Panc1 (cell line): ENCODE measurements at regions not wholly inside any gene's neighbourhood (a gene's known extent, or its start where the extent isn't known, plus 50 kb on each side); places are given as distances from the start of the nearest gene placed in this dataset.

Source experiments
- ATAC-seq: fragments of 200-7000 bp; cut with Tn5 transposase; 2 replicates; pipeline ENCODE4 v1.9.1; 2020; ENCODE audit warnings: mild to moderate bottlenecking, moderate library complexity
- BruUV-seq: library from RNA; stranded (reverse); fragments of 400-500 nt; replicated peaks from 2 replicates; lab custom pipeline; 2021; lab: Mats Ljungman, UMichigan
- CTCF ChIA-PET: fragments of 300-600 bp; sonication (Branson Sonifier 250); formaldehyde crosslinking; loops from one replicate; lab custom pipeline; 2022; ENCODE audit warnings: antibody characterized with exemption; lab: Charles Lee
- POLR2A ChIA-PET: fragments of 300-600 bp; sonication (Branson Sonifier 250); formaldehyde crosslinking; loops from one replicate; lab custom pipeline; 2022; ENCODE audit warnings: antibody characterized with exemption; lab: Charles Lee
- DNase-seq: peaks from one replicate; pipeline ENCODE4 v3.0.0-alpha.2; 2010; ENCODE audit warnings: low read depth, low spot score
- H3K27ac ChIP-seq: 2 replicates; pipeline ENCODE4 v1.5.1; 2011; ENCODE audit warnings: mild to moderate bottlenecking, low read length, inconsistent platforms
- H3K27me3 ChIP-seq: fragments of 200-500 bp; sonication (Bioruptor generic); 2 replicates; pipeline ENCODE4 v1.6.0; 2014; ENCODE audit warnings: low read length, inconsistent platforms; ENCODE audit not compliant: control insufficient read depth, insufficient read depth
- H3K36me3 ChIP-seq: fragments of 200-500 bp; sonication (Bioruptor generic); 2 replicates; pipeline ENCODE4 v1.5.1; 2014; ENCODE audit warnings: inconsistent platforms, mild to moderate bottlenecking, low read length, moderate library complexity; ENCODE audit not compliant: control insufficient read depth, insufficient read depth
- H3K4me1 ChIP-seq: 2 replicates; pipeline ENCODE4 v1.5.1; 2011; ENCODE audit warnings: inconsistent platforms, mild to moderate bottlenecking, low read length, moderate library complexity; ENCODE audit not compliant: control insufficient read depth, insufficient read depth
- H3K4me3 ChIP-seq, 2 experiments: 2 replicates each; pipeline ENCODE4 v1.5.1; 2011 to 2012; ENCODE audit warnings: low read depth in 2 of 2, low read length in 2 of 2, mild to moderate bottlenecking in 2 of 2, inconsistent platforms in 1 of 2, moderate library complexity in 1 of 2
- H3K9me3 ChIP-seq: fragments of 200-500 bp; sonication (Bioruptor generic); 2 replicates; pipeline ENCODE4 v1.5.1; 2014; ENCODE audit warnings: low read depth, mild to moderate bottlenecking, inconsistent platforms, low read length, moderate library complexity; ENCODE audit not compliant: control insufficient read depth, insufficient read depth
- CTCF ChIP-seq: fragments of 450-650 bp; IDR thresholded peaks from 2 replicates; pipeline ENCODE4 v1.5.1; 2017; ENCODE audit warnings: mild to moderate bottlenecking
- POLR2AphosphoS5 ChIP-seq: IDR thresholded peaks from 2 replicates; pipeline ENCODE4 v1.6.1; 2012; ENCODE audit warnings: mild to moderate bottlenecking, low read depth, low read length, moderate library complexity
- REST ChIP-seq, 2 experiments: IDR thresholded peaks; 2 replicates each; pipeline ENCODE4 v1.6.1; 2011 to 2012; ENCODE audit warnings: low read depth in 2 of 2, control low read depth in 1 of 2, low read length in 1 of 2, mild to moderate bottlenecking in 1 of 2, moderate library complexity in 1 of 2; ENCODE audit not compliant: insufficient read depth in 1 of 2
- SIN3A ChIP-seq: IDR thresholded peaks from 2 replicates; pipeline ENCODE4 v1.6.1; 2012; ENCODE audit warnings: low read depth, mild to moderate bottlenecking, low read length, moderate library complexity, borderline replicate concordance; ENCODE audit not compliant: insufficient read depth
- TCF7L2 ChIP-seq: IDR thresholded peaks from 2 replicates; pipeline ENCODE4 v1.6.1; 2011; ENCODE audit warnings: mild to moderate bottlenecking, low read depth, low read length, inconsistent platforms
- in situ Hi-C: cut with HindIII; loops from 2 replicates; pipeline ENCODE4 v1.10.0; 2016; ENCODE audit warnings: low sequenced_read_pairs, low pct_unique_long_range_greater_than_20kb
- intact Hi-C: fragments of 100-400 bp; cut with micrococcal nuclease; formaldehyde crosslinking; loops from one replicate; pipeline ENCODE4 v1.10.0; 2022; ENCODE audit not compliant: unreplicated experiment

DNA sequence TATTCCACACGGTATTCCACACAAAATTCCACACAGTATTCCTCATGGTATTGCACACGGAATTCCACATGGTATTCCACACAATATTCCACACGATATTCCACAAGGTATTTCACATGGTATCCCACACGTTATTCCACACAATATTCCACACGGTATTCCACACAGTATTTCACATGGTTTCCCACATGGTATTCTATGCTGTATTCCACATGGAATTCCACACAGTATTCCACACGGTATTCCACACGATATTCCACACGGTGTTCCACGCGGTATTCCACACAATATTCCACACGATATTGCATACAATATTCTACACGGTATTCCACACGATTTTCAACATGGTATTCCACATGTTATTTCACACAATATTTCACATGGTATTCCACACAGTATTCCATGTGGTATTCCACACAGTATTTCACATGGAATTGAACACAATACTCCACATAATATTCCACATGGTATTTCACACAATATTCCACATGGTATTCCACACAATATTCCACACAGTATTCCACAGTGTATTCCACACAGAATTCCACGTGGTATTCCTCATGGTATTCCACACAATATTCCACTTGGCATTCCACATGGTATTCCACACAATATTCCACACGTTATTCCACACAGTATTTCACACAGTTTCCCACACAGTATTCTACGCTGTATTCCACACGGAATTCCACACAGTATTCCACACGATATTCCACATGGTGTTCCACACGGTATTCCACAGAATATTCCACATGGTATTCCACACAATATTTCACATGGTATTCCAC lies 136.0 kb upstream of the CHST15 start:
- intact Hi-C loops, result no loop called here
- DNase-seq, result no peak
- Histone ChIP-seq H3K4me1 (no peaks in the 10 kb centered on the region), H3K4me3 (no peak overlapping the region), H3K27ac (no peak overlapping the region), H3K27me3 (no peaks in the 10 kb centered on the region), H3K36me3 (no peaks in the 10 kb centered on the region), H3K9me3 (peaks cover 13% of the 10 kb centered on the region; the same call in 1 of the 2 replicates)
- no peak for ATAC-seq
- no peak for TF ChIP-seq TCF7L2
- no peak for TF ChIP-seq SIN3A
- TF ChIP-seq CTCF, result no peak
- no peak for TF ChIP-seq POLR2AphosphoS5
- no peak for TF ChIP-seq REST (IDR thresholded peaks at IDR 0.05; ENCODE audit: insufficient read depth in 1 of 2, low read depth in 2 of 2, low read length in 1 of 2)
- in situ Hi-C loops, result no loop called here
- ChIA-PET CTCF (no interaction called here), POLR2A (no interaction called here)
- BruUV-seq, result no TSS peak

DNA sequence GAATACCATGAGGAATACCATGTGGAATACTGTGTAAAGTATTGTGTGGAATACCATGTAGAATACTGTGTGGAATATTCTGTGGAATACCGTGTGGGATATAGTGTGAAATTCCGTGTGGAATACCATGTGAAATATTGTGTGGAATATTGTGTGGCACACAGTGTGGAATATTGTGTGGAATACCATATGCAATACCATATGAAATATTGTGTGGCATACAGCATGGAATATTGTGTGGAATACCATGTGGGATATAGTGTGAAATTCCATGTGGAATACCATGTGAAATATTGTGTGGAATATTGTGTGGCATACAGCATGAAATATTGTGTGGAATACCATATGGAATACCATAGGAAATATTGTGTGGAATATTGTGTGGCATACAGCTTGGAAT lies 135.1 kb upstream of the CHST15 start:
- intact Hi-C loops, result no loop called here
- no peak for DNase-seq
- in situ Hi-C loops, result no loop called here
- no peak overlapping the region for H3K4me3 ChIP-seq
- TF ChIP-seq CTCF (no peak), TCF7L2 (no peak), POLR2AphosphoS5 (no peak), REST (IDR thresholded peaks at IDR 0.05; ENCODE audit: insufficient read depth in 1 of 2, low read depth in 2 of 2, low read length in 1 of 2) (no peak), SIN3A (no peak)
- POLR2A ChIA-PET, result no interaction called here
- ATAC-seq, result no peak
- no TSS peak for BruUV-seq
- H3K4me1 ChIP-seq, result no peaks in the 10 kb centered on the region
- H3K36me3 ChIP-seq, result no peaks in the 10 kb centered on the region
- peaks cover 13% of the 10 kb centered on the region; the same call in 1 of the 2 replicates for H3K9me3 ChIP-seq
- no peak overlapping the region for H3K27ac ChIP-seq
- CTCF ChIA-PET, result no interaction called here
- no peaks in the 10 kb centered on the region for H3K27me3 ChIP-seq
